Natural killer cell (primary cell): ENCODE measurements at regions not wholly inside any gene's neighbourhood (a gene's known extent, or its start where the extent isn't known, plus 50 kb on each side); places are given as distances from the start of the nearest gene placed in this dataset.

Experiments
- ATAC-seq, 3 donors: fragments of 150-1000 bp in 2 of 3; fragments of 200-7000 bp in 1 of 3; cut with Tn5 transposase; 1 replicate in 1 of 3; 2 replicates in 2 of 3; pipeline ENCODE4 v1.10.0; 2021; ENCODE audit warnings: mild to moderate bottlenecking in 2 of 3, moderate library complexity in 2 of 3
- DNase-seq, 2 donors: peaks; one replicate each; pipeline versions ENCODE4 v3.0.0 to v3.0.0-alpha.2; 2013 to 2021; ENCODE audit warnings: mixed read lengths in 1 of 2
- H3K27ac ChIP-seq: one replicate; pipeline ENCODE4 v1.5.1; 2013; ENCODE audit warnings: mild to moderate bottlenecking, low read length
- H3K27me3 ChIP-seq: one replicate; pipeline ENCODE4 v1.6.1; 2013; ENCODE audit warnings: low read length; ENCODE audit not compliant: control insufficient read depth, insufficient read depth
- H3K36me3 ChIP-seq: one replicate; pipeline ENCODE4 v1.6.1; 2013; ENCODE audit warnings: low read length; ENCODE audit not compliant: control insufficient read depth, insufficient read depth
- H3K4me1 ChIP-seq: one replicate; pipeline ENCODE4 v1.6.1; 2013; ENCODE audit warnings: low read length; ENCODE audit not compliant: control insufficient read depth, insufficient read depth
- H3K4me3 ChIP-seq: one replicate; pipeline ENCODE4 v1.5.1; 2013; ENCODE audit warnings: low read length
- H3K9me3 ChIP-seq: one replicate; pipeline ENCODE4 v1.6.1; 2013; ENCODE audit warnings: low read length; ENCODE audit not compliant: control insufficient read depth, insufficient read depth
- H3K27ac Mint-ChIP-seq, 2 donors: one replicate each; pipeline ENCODE4 v1.8.0; 2022; ENCODE audit warnings: mild to moderate bottlenecking in 2 of 2, mixed read lengths in 2 of 2, moderate library complexity in 1 of 2
- H3K27me3 Mint-ChIP-seq, 2 donors: one replicate each; pipeline ENCODE4 v1.8.0; 2022; ENCODE audit warnings: low read depth in 2 of 2, mixed read lengths in 2 of 2
- H3K36me3 Mint-ChIP-seq: one replicate; pipeline ENCODE4 v1.8.0; 2022; ENCODE audit warnings: mixed read lengths
- H3K4me1 Mint-ChIP-seq, 2 donors: one replicate each; pipeline ENCODE4 v1.8.0; 2022; ENCODE audit warnings: mixed read lengths in 2 of 2
- H3K4me3 Mint-ChIP-seq: one replicate; pipeline ENCODE4 v1.8.0; 2022; ENCODE audit warnings: mild to moderate bottlenecking, moderate library complexity, mixed read lengths
- H3K9me3 Mint-ChIP-seq, 2 donors: one replicate each; pipeline ENCODE4 v1.8.0; 2022; ENCODE audit warnings: mixed read lengths in 2 of 2
- CTCF ChIP-seq: fragments of 200-600 bp; IDR thresholded peaks from one replicate; pipeline ENCODE4 v1.8.0; 2022; ENCODE audit warnings: antibody characterized with exemption
- WGBS: methylation state at CpG from one replicate; pipeline ENCODE4 v1.1.7; 2013; ENCODE audit warnings: missing lambda C conversion rate; ENCODE audit not compliant: insufficient coverage; 5-methylcytosine and 5-hydroxymethylcytosine counted together
- intact Hi-C: fragments of 100-400 bp; cut with micrococcal nuclease; formaldehyde crosslinking; loops from one replicate; pipeline ENCODE4 v1.14.2; 2022

- 100% methylated on average over 1 of the region's 3 CpGs for WGBS
- H3K36me3 Mint-ChIP-seq, result no peaks in the 10 kb centered on the region
- TF ChIP-seq CTCF, result no peak
- H3K27me3 Mint-ChIP-seq, result no peaks in the 10 kb centered on the region
- Histone ChIP-seq H3K4me3 (no peak overlapping the region), H3K36me3 (no peaks in the 10 kb centered on the region), H3K4me1 (no peaks in the 10 kb centered on the region), H3K27me3 (no peaks in the 10 kb centered on the region), H3K9me3 (no peaks in the 10 kb centered on the region), H3K27ac (no peak overlapping the region)
- H3K9me3 Mint-ChIP-seq, result peaks cover 13 to 20% of the 10 kb centered on the region in 2 donors
- ATAC-seq (no peak), DNase-seq (no peak)
- no peaks in the 10 kb centered on the region for H3K4me1 Mint-ChIP-seq
- intact Hi-C loops, result no loop called here
- no peak overlapping the region for H3K27ac Mint-ChIP-seq
- no peak overlapping the region for H3K4me3 Mint-ChIP-seq
These were observed 883.9 kb downstream of the TBL1XR1 start for GRCh38 chr3:176313426-176313825.

DNA sequence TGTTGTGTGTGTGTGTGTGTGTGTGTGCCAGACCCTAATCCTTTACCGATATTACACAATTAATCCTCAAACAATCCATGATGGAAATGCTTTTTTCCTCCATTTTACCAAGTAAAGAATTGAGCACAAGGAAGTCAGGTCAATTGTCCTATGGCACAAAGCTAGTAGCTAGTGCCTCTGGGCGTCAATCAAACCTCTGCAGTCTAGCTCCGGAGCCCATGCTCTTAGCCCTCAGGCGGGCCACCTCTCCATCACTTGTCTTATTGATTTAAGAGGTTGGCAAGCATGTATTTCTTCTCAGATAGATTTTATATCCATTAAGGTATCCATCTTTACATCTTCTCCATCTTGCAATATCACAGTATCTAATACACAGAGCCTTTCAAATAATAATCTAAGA lies 886.6 kb downstream of the TBL1XR1 start:
- no peak for TF ChIP-seq CTCF
- no peaks in the 10 kb centered on the region for H3K36me3 ChIP-seq
- no peaks in the 10 kb centered on the region for H3K9me3 ChIP-seq
- Mint-ChIP-seq H3K27me3 (no peaks in the 10 kb centered on the region), H3K27ac (no peak overlapping the region), H3K36me3 (no peaks in the 10 kb centered on the region), H3K9me3 (peaks cover 13 to 19% of the 10 kb centered on the region in 2 donors), H3K4me1 (no peaks in the 10 kb centered on the region), H3K4me3 (no peak overlapping the region)
- WGBS, result 83% methylated on average over 3 of the region's 4 CpGs
- no peaks in the 10 kb centered on the region for H3K27me3 ChIP-seq
- no peak overlapping the region for H3K27ac ChIP-seq
- no peak for DNase-seq
- no peaks in the 10 kb centered on the region for H3K4me1 ChIP-seq
- no peak overlapping the region for H3K4me3 ChIP-seq
- intact Hi-C loops, result no loop called here
- ATAC-seq, result no peak

- ATAC-seq (no peak), DNase-seq (no peak)
- intact Hi-C loops, result no loop called here
- 100% methylated on average over 1 of the region's 2 CpGs for WGBS
- Mint-ChIP-seq H3K36me3 (no peaks in the 10 kb centered on the region), H3K4me3 (no peak overlapping the region), H3K4me1 (no peaks in the 10 kb centered on the region), H3K27me3 (no peaks in the 10 kb centered on the region), H3K9me3 (peaks cover 8 to 9% of the 10 kb centered on the region in 2 donors), H3K27ac (no peak overlapping the region)
- no peak overlapping the region for H3K27ac ChIP-seq
- peaks cover 2% of the 10 kb centered on the region for H3K9me3 ChIP-seq
- no peak overlapping the region for H3K4me3 ChIP-seq
- no peaks in the 10 kb centered on the region for H3K4me1 ChIP-seq
- H3K27me3 ChIP-seq, result no peaks in the 10 kb centered on the region
- no peak for TF ChIP-seq CTCF
- no peaks in the 10 kb centered on the region for H3K36me3 ChIP-seq
These were observed 895.0 kb downstream of the TBL1XR1 start for GRCh38 chr3:176302271-176302670.

GRCh38 chr3:176296066-176296597 lies 901.1 kb downstream of the TBL1XR1 start:
- WGBS, result 100% methylated on average over 1 of the region's 1 CpG
- H3K27me3 Mint-ChIP-seq, result no peaks in the 10 kb centered on the region
- no peaks in the 10 kb centered on the region for H3K36me3 ChIP-seq
- DNase-seq (no peak), ATAC-seq (no peak)
- no peak overlapping the region for H3K4me3 Mint-ChIP-seq
- no peaks in the 10 kb centered on the region for H3K36me3 Mint-ChIP-seq
- H3K9me3 Mint-ChIP-seq, result peaks cover 10 to 20% of the 10 kb centered on the region in 2 donors
- intact Hi-C loops, result no loop called here
- no peak overlapping the region for H3K27ac Mint-ChIP-seq
- no peaks in the 10 kb centered on the region for H3K4me1 Mint-ChIP-seq
- TF ChIP-seq CTCF, result no peak
- no peaks in the 10 kb centered on the region for H3K27me3 ChIP-seq
- no peak overlapping the region for H3K27ac ChIP-seq
- no peaks in the 10 kb centered on the region for H3K4me1 ChIP-seq
- H3K9me3 ChIP-seq, result peaks cover 4% of the 10 kb centered on the region
- H3K4me3 ChIP-seq, result no peak overlapping the region
